ENCODE measurements at regions not wholly inside any gene's neighbourhood (a gene's known extent, or its start where the extent isn't known, plus 50 kb on each side); places are given as distances from the start of the nearest gene placed in this dataset.

- TF ChIP-seq CTCF (IDR thresholded peaks at IDR 0.05; ENCODE audit: low read depth, low read length), result no peak
- TF ChIP-seq POLR2A (IDR thresholded peaks at IDR 0.05; ENCODE audit: extremely low read depth, insufficient read length), result no peak
Measured at GRCh38 chr6:156487877-156488276, 289.3 kb upstream of the ARID1B start.
